H1 (cell line): ENCODE measurements at regions not wholly inside any gene's neighbourhood (a gene's known extent, or its start where the extent isn't known, plus 50 kb on each side); places are given as distances from the start of the nearest gene placed in this dataset.

Source experiments
- CTCF ChIA-PET: fragments of 300-600 bp; sonication (Branson Sonifier 250); formaldehyde crosslinking; loops from one replicate; lab custom pipeline; 2021; ENCODE audit not compliant: partially characterized antibody; lab: Charles Lee
- POLR2A ChIA-PET: fragments of 300-600 bp; sonication (Branson Sonifier 250); formaldehyde crosslinking; loops from one replicate; lab custom pipeline; 2021; ENCODE audit warnings: inconsistent platforms; ENCODE audit not compliant: partially characterized antibody; lab: Charles Lee
- DNase-seq, 2 experiments: peaks; one replicate each; pipeline versions ENCODE4 v3.0.0 to v3.0.0-alpha.2; 2010 to 2022; ENCODE audit warnings: low spot score in 2 of 2, low read depth in 1 of 2, mixed read lengths in 1 of 2
- FAIRE-seq: peaks from 2 replicates; lab custom pipeline; 2011; peaks lifted over from hg19 to GRCh38; lab: Jason Lieb, UNC
- H2AFZ ChIP-seq: 2 replicates; pipeline ENCODE4 v1.8.1; 2012; ENCODE audit warnings: low read length, inconsistent platforms
- H2AK5ac ChIP-seq: 2 replicates; pipeline ENCODE4 v1.6.1; 2013; ENCODE audit warnings: low read depth, low read length
- H2BK120ac ChIP-seq: replicated peaks from 2 replicates; pipeline ENCODE3; 2013; ENCODE audit warnings: low read depth, low read length, inconsistent platforms
- H2BK12ac ChIP-seq: 2 replicates; pipeline ENCODE4 v1.6.1; 2013; ENCODE audit warnings: low read depth, low read length
- H2BK15ac ChIP-seq: 2 replicates; pipeline ENCODE4 v1.6.1; 2013; ENCODE audit warnings: low read length
- H2BK20ac ChIP-seq: 2 replicates; pipeline ENCODE4 v1.6.1; 2013; ENCODE audit warnings: low read length
- H2BK5ac ChIP-seq: 2 replicates; pipeline ENCODE4 v1.6.1; 2013; ENCODE audit warnings: low read depth, low read length
- H3K14ac ChIP-seq: 2 replicates; pipeline ENCODE4 v1.6.1; 2013; ENCODE audit warnings: inconsistent platforms; ENCODE audit not compliant: insufficient read length
- H3K18ac ChIP-seq: 2 replicates; pipeline ENCODE4 v1.6.1; 2013; ENCODE audit warnings: low read length; ENCODE audit errors: extremely low read depth
- H3K23ac ChIP-seq: 2 replicates; pipeline ENCODE4 v1.6.1; 2013; ENCODE audit warnings: inconsistent platforms; ENCODE audit not compliant: insufficient read length
- H3K23me2 ChIP-seq: 2 replicates; pipeline ENCODE4 v1.6.1; 2013; ENCODE audit warnings: low read depth, low read length
- H3K27ac ChIP-seq: 2 replicates; pipeline ENCODE4 v1.6.1; 2011; ENCODE audit warnings: low read depth, low read length, inconsistent platforms
- H3K27me3 ChIP-seq, 4 experiments: replicated peaks in 1 of 4; 1 replicate in 1 of 4; 2 replicates in 3 of 4; pipeline versions ENCODE4 v1.6.1 to v1.8.1; 2011 to 2013; ENCODE audit warnings: low read length in 3 of 4, mild to moderate bottlenecking in 3 of 4, inconsistent platforms in 2 of 4, mixed read lengths in 2 of 4, moderate library complexity in 1 of 4; ENCODE audit not compliant: control insufficient read depth in 3 of 4, insufficient read depth in 3 of 4; ENCODE audit errors: extremely low read depth in 1 of 4
- H3K36me3 ChIP-seq, 4 experiments: 2 replicates each; pipeline versions ENCODE4 v1.6.1 to v1.8.1; 2011 to 2013; ENCODE audit warnings: mild to moderate bottlenecking in 4 of 4, low read length in 3 of 4, moderate library complexity in 2 of 4, control low read depth in 1 of 4, inconsistent platforms in 1 of 4; ENCODE audit not compliant: insufficient read depth in 4 of 4, control insufficient read depth in 2 of 4
- H3K4ac ChIP-seq: replicated peaks from 2 replicates; pipeline ENCODE3; 2013; ENCODE audit warnings: low read length, low read depth, mixed read lengths, inconsistent platforms; ENCODE audit not compliant: insufficient read length
- H3K4me1 ChIP-seq, 4 experiments: replicated peaks in 1 of 4; 1 replicate in 1 of 4; 2 replicates in 3 of 4; pipeline versions ENCODE4 v1.6.1 to v1.8.1; 2011 to 2013; ENCODE audit warnings: low read length in 3 of 4, inconsistent platforms in 2 of 4, mixed read lengths in 1 of 4; ENCODE audit not compliant: insufficient read depth in 4 of 4, control insufficient read depth in 3 of 4
- H3K4me2 ChIP-seq, 2 experiments: 2 replicates each; pipeline versions ENCODE4 v1.6.1 to v1.8.1; 2011 to 2013; ENCODE audit warnings: low read depth in 2 of 2, low read length in 2 of 2, control low read depth in 1 of 2, inconsistent platforms in 1 of 2, mild to moderate bottlenecking in 1 of 2; ENCODE audit not compliant: insufficient read depth in 1 of 2
- H3K4me3 ChIP-seq, 4 experiments: fragments of 200-600, 300-600 bp in 1 of 4; sonication (generic), shearing (Covaris generic), sonication (Bioruptor Twin) in 1 of 4; 2 replicates each; pipeline versions ENCODE4 v1.5.1 to v1.8.1; 2011 to 2016; ENCODE audit warnings: low read length in 4 of 4, low read depth in 3 of 4, control low read depth in 2 of 4, inconsistent platforms in 2 of 4, mild to moderate bottlenecking in 2 of 4, mixed read lengths in 1 of 4, moderate library complexity in 1 of 4; ENCODE audit not compliant: insufficient read depth in 2 of 4; ENCODE audit errors: extremely low read depth in 1 of 4
- H3K56ac ChIP-seq: replicated peaks from 2 replicates; pipeline ENCODE3; 2013; ENCODE audit warnings: low read depth, mild to moderate bottlenecking, mixed read lengths, low read length, inconsistent platforms; ENCODE audit not compliant: insufficient read length
- H3K79me1 ChIP-seq: 2 replicates; pipeline ENCODE4 v1.6.1; 2013; ENCODE audit warnings: low read depth, low read length, control low read depth
- H3K79me2 ChIP-seq, 2 experiments: 2 replicates each; pipeline versions ENCODE4 v1.6.1 to v1.8.1; 2012 to 2013; ENCODE audit warnings: low read length in 2 of 2, mild to moderate bottlenecking in 2 of 2, inconsistent platforms in 1 of 2; ENCODE audit not compliant: insufficient read depth in 2 of 2, control insufficient read depth in 1 of 2
- H3K9ac ChIP-seq, 4 experiments: replicated peaks in 1 of 4; 1 replicate in 1 of 4; 2 replicates in 3 of 4; pipeline versions ENCODE4 v1.6.1 to v1.8.1; 2011 to 2013; ENCODE audit warnings: low read depth in 3 of 4, low read length in 3 of 4, control low read depth in 2 of 4, mild to moderate bottlenecking in 2 of 4, moderate library complexity in 2 of 4, inconsistent platforms in 1 of 4; ENCODE audit errors: extremely low read depth in 1 of 4
- H3K9me3 ChIP-seq, 2 experiments: 2 replicates each; pipeline versions ENCODE4 v1.6.1 to v1.8.1; 2012 to 2013; ENCODE audit warnings: mild to moderate bottlenecking in 2 of 2, moderate library complexity in 2 of 2, control low read depth in 1 of 2, inconsistent platforms in 1 of 2, low read depth in 1 of 2, low read length in 1 of 2, mixed read lengths in 1 of 2; ENCODE audit not compliant: insufficient read depth in 2 of 2
- H4K20me1 ChIP-seq, 2 experiments: replicated peaks in 1 of 2; 2 replicates each; pipeline versions ENCODE3 to v1.8.1; 2011 to 2013; ENCODE audit warnings: inconsistent platforms in 2 of 2, low read length in 2 of 2, mild to moderate bottlenecking in 1 of 2; ENCODE audit not compliant: insufficient read depth in 2 of 2, control insufficient read depth in 1 of 2
- H4K5ac ChIP-seq: 2 replicates; pipeline ENCODE4 v1.6.1; 2013; ENCODE audit warnings: low read length, low read depth, mixed read lengths, inconsistent platforms; ENCODE audit not compliant: insufficient read length
- H4K8ac ChIP-seq: 2 replicates; pipeline ENCODE4 v1.8.0; 2013; ENCODE audit warnings: mild to moderate bottlenecking, moderate library complexity, low read length, inconsistent platforms; ENCODE audit not compliant: insufficient read depth; ENCODE audit errors: extremely low read depth
- H4K91ac ChIP-seq: replicated peaks from 2 replicates; pipeline ENCODE3; 2013; ENCODE audit warnings: low read length, mixed read lengths, inconsistent platforms; ENCODE audit not compliant: insufficient read length
- CBX8 ChIP-seq: fragments of 300-800, 300-1000 bp; sonication (generic); IDR thresholded peaks from 2 replicates; pipeline ENCODE4 v1.7.1; 2016; ENCODE audit warnings: low read depth, low read length, borderline replicate concordance
- PHF8 ChIP-seq: fragments of 200-600 bp; sonication (generic); conservative IDR thresholded peaks from 2 replicates; pipeline ENCODE4 v1.7.1; 2012; ENCODE audit warnings: low read depth, mild to moderate bottlenecking, inconsistent platforms, low read length, moderate library complexity
- POLR2A ChIP-seq, 2 experiments: IDR thresholded peaks; 1 replicate in 1 of 2; 2 replicates in 1 of 2; pipeline ENCODE4 v1.6.1; 2011; ENCODE audit warnings: low read depth in 2 of 2, low read length in 2 of 2, mild to moderate bottlenecking in 2 of 2; ENCODE audit errors: control extremely low read depth in 1 of 2
- POLR2AphosphoS5 ChIP-seq: IDR thresholded peaks from 2 replicates; pipeline ENCODE4 v1.6.1; 2011; ENCODE audit warnings: low read depth, low read length
- POU5F1 ChIP-seq: IDR thresholded peaks from 2 replicates; pipeline ENCODE4 v1.6.1; 2011; ENCODE audit warnings: low read depth, mild to moderate bottlenecking, low read length, moderate library complexity
- RNF2 ChIP-seq: fragments of 200-900, 300-1000 bp; sonication (generic); IDR thresholded peaks from 2 replicates; pipeline ENCODE4 v1.7.1; 2016; ENCODE audit warnings: borderline replicate concordance, low read depth, mild to moderate bottlenecking, antibody characterized with exemption, low read length; ENCODE audit not compliant: poor library complexity, severe bottlenecking; ENCODE audit errors: missing control alignments
- SIRT6 ChIP-seq: IDR thresholded peaks from one replicate; pipeline ENCODE4 v1.7.1; 2012; ENCODE audit warnings: low read length, inconsistent platforms
- SP4 ChIP-seq: IDR thresholded peaks from 2 replicates; pipeline ENCODE4 v1.6.1; 2012; ENCODE audit warnings: low read length, inconsistent platforms
- SRF ChIP-seq: IDR thresholded peaks from 2 replicates; pipeline ENCODE4 v1.6.1; 2011; ENCODE audit warnings: mild to moderate bottlenecking, low read depth, low read length, moderate library complexity
- WGBS, 2 experiments: shearing (Covaris generic) in 1 of 2; methylation state at CpG; one replicate each; pipeline versions ENCODE4 v1.1.6 to v1.1.7; 2013 to 2015; ENCODE audit warnings: low lambda C conversion rate in 2 of 2, mixed read lengths in 2 of 2, inconsistent platforms in 1 of 2, low coverage in 1 of 2, missing lambda C conversion rate in 1 of 2; ENCODE audit not compliant: insufficient replicate concordance in 2 of 2, insufficient coverage in 1 of 2, insufficient read length in 1 of 2; ENCODE audit errors: extremely low coverage in 1 of 2, missing lambda C conversion rate in 1 of 2; 5-methylcytosine and 5-hydroxymethylcytosine counted together

DNA sequence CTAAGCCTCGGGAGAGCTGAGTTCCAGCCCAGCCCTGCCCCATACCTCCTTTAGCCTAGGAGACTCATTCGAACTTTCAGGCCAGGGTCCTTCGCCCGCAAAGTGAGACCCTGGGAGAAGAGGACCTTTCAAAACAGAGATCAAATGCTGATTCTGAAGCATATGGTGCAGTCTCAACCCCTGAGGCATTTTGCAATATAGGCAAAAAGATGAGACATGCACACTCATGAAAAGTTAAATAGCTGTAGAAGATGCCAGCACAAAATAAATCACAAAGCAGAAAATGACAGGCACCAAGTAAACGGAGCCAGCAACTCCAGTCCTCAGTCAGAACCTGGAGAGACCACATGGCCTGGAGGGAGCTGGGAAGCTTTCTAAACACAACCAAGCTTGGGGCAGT, 542.7 kb upstream of the RAB6C start:
- Histone ChIP-seq H2AFZ (no peak overlapping the region; the same call in 1 of the 2 replicates), H3K9ac (no peak overlapping the region), H3K14ac (no peak overlapping the region), H3K27me3 (no peaks in the 10 kb centered on the region), H2BK5ac (no peak overlapping the region), H3K27ac (no peak overlapping the region), H3K18ac (no peak overlapping the region), H3K4ac (no peak overlapping the region), H4K20me1 (no peaks in the 10 kb centered on the region), H3K23me2 (no peaks in the 10 kb centered on the region), H2AK5ac (no peak overlapping the region), H4K91ac (no peak overlapping the region), H2BK12ac (no peak overlapping the region), H3K4me1 (no peaks in the 10 kb centered on the region), H3K36me3 (no peaks in the 10 kb centered on the region), H2BK120ac (no peak overlapping the region), H3K4me2 (no peak overlapping the region), H4K8ac (no peak overlapping the region), H3K79me2 (no peaks in the 10 kb centered on the region), H3K79me1 (no peaks in the 10 kb centered on the region), H2BK15ac (no peak overlapping the region), H2BK20ac (no peak overlapping the region), H3K56ac (no peak overlapping the region), H4K5ac (no peak overlapping the region), H3K4me3 (no peak overlapping the region), H3K9me3 (no peaks in the 10 kb centered on the region), H3K23ac (no peak overlapping the region)
- POLR2A ChIA-PET: no interaction called here
- no peak for DNase-seq
- FAIRE-seq: no peak
- 74% methylated on average over 5 of the region's 5 CpGs; no CpG with 5 or more reads in 1 of the 2 experiments for WGBS, 2 experiments
- CTCF ChIA-PET: no interaction called here
- TF ChIP-seq CBX8: no peak
- no peak for TF ChIP-seq POU5F1
- TF ChIP-seq POLR2A (IDR thresholded peaks at IDR 0.05; ENCODE audit: control extremely low read depth in 1 of 2, low read depth in 2 of 2, low read length in 2 of 2): no peak
- TF ChIP-seq RNF2: no peak
- TF ChIP-seq SIRT6: no peak
- no peak for TF ChIP-seq POLR2AphosphoS5
- TF ChIP-seq SRF: no peak
- no peak for TF ChIP-seq SP4
- TF ChIP-seq PHF8: no peak
